Suprapubic skin (tissue), 4 donors: ENCODE measurements at regions not wholly inside any gene's neighbourhood (a gene's known extent, or its start where the extent isn't known, plus 50 kb on each side); places are given as distances from the start of the nearest gene placed in this dataset.

ENCODE experiments used
- DNase-seq, 2 donors: peaks; one replicate each; pipeline ENCODE4 v3.0.0-alpha.2; 2019; ENCODE audit warnings: low spot score in 2 of 2
- H3K27ac ChIP-seq: fragments of 200-600 bp; sonication (generic); one replicate; pipeline ENCODE4 v1.5.1; 2019
- H3K27me3 ChIP-seq: fragments of 200-600 bp; sonication (generic); one replicate; pipeline ENCODE4 v1.5.1; 2019
- H3K36me3 ChIP-seq: fragments of 200-600 bp; sonication (generic); one replicate; pipeline ENCODE4 v1.5.1; 2019
- H3K4me1 ChIP-seq: fragments of 200-600 bp; sonication (generic); one replicate; pipeline ENCODE4 v1.5.1; 2019
- H3K4me3 ChIP-seq: fragments of 200-600 bp; sonication (generic); one replicate; pipeline ENCODE4 v1.5.1; 2019; ENCODE audit warnings: mild to moderate bottlenecking
- H3K9me3 ChIP-seq: fragments of 200-600 bp; sonication (generic); one replicate; pipeline ENCODE4 v1.5.1; 2019
- CTCF ChIP-seq, 2 donors: fragments of 200-600 bp in 1 of 2; fragments of 450-650 bp in 1 of 2; sonication (generic) in 1 of 2; IDR thresholded peaks; one replicate each; pipeline ENCODE4 v1.5.1; 2016 to 2019; ENCODE audit warnings: antibody characterized with exemption in 2 of 2, mild to moderate bottlenecking in 1 of 2, moderate library complexity in 1 of 2
- EP300 ChIP-seq: sonication (generic); formaldehyde crosslinking; IDR thresholded peaks from one replicate; pipeline ENCODE4 v1.6.1; 2017; ENCODE audit warnings: antibody characterized with exemption
- POLR2A ChIP-seq, 2 donors: fragments of 450-650 bp; IDR thresholded peaks; one replicate each; pipeline ENCODE4 v1.6.1; 2017; ENCODE audit warnings: antibody characterized with exemption in 2 of 2, mild to moderate bottlenecking in 2 of 2, moderate library complexity in 2 of 2
- POLR2AphosphoS5 ChIP-seq, 3 donors: sonication (generic); formaldehyde crosslinking; IDR thresholded peaks; one replicate each; pipeline ENCODE4 v1.6.1; 2017; ENCODE audit warnings: antibody characterized with exemption in 3 of 3
- WGBS: methylation state at CpG from one replicate; pipeline ENCODE4 v1.1.5; 2018; 5-methylcytosine and 5-hydroxymethylcytosine counted together

GRCh38 chr11:103729617-103730016 is 306.8 kb upstream of the DDI1 start:
- H3K4me3 ChIP-seq: no peak overlapping the region
- no peaks in the 10 kb centered on the region for H3K36me3 ChIP-seq
- no peaks in the 10 kb centered on the region for H3K9me3 ChIP-seq
- no peak for DNase-seq
- no peak for TF ChIP-seq POLR2AphosphoS5 (IDR thresholded peaks at IDR 0.05)
- no peak for TF ChIP-seq POLR2A (IDR thresholded peaks at IDR 0.05)
- no peak for TF ChIP-seq EP300
- no peak for TF ChIP-seq CTCF (IDR thresholded peaks at IDR 0.05)
- H3K4me1 ChIP-seq: no peaks in the 10 kb centered on the region
- no peak overlapping the region for H3K27ac ChIP-seq
- no peaks in the 10 kb centered on the region for H3K27me3 ChIP-seq

- DNase-seq: no peak
- Histone ChIP-seq H3K27me3 (no peaks in the 10 kb centered on the region), H3K4me3 (no peak overlapping the region), H3K27ac (no peak overlapping the region), H3K36me3 (no peaks in the 10 kb centered on the region), H3K9me3 (no peaks in the 10 kb centered on the region), H3K4me1 (no peaks in the 10 kb centered on the region)
- TF ChIP-seq EP300 (no peak), CTCF (IDR thresholded peaks at IDR 0.05) (no peak), POLR2AphosphoS5 (IDR thresholded peaks at IDR 0.05) (no peak), POLR2A (IDR thresholded peaks at IDR 0.05) (no peak)
- 50% methylated on average over 2 of the region's 2 CpGs for WGBS
Observed at GRCh38 chr11:103730131-103730940, 306.1 kb upstream of the DDI1 start.

GRCh38 chr11:103731670-103732069 is 304.8 kb upstream of the DDI1 start:
- no peak for TF ChIP-seq POLR2A (IDR thresholded peaks at IDR 0.05)
- TF ChIP-seq POLR2AphosphoS5 (IDR thresholded peaks at IDR 0.05): no peak
- no peak for TF ChIP-seq EP300
- TF ChIP-seq CTCF (IDR thresholded peaks at IDR 0.05): no peak
- no peak for DNase-seq
- Histone ChIP-seq H3K36me3 (no peaks in the 10 kb centered on the region), H3K4me1 (peaks cover 4% of the 10 kb centered on the region), H3K27ac (no peak overlapping the region), H3K4me3 (no peak overlapping the region), H3K27me3 (no peaks in the 10 kb centered on the region), H3K9me3 (no peaks in the 10 kb centered on the region)
- WGBS: 46% methylated on average over 2 of the region's 2 CpGs

- no peak for TF ChIP-seq POLR2A (IDR thresholded peaks at IDR 0.05)
- TF ChIP-seq EP300: no peak
- TF ChIP-seq CTCF (IDR thresholded peaks at IDR 0.05): no peak
- no peak for TF ChIP-seq POLR2AphosphoS5 (IDR thresholded peaks at IDR 0.05)
- Histone ChIP-seq H3K36me3 (no peaks in the 10 kb centered on the region), H3K4me1 (peaks cover 4% of the 10 kb centered on the region), H3K27ac (no peak overlapping the region), H3K4me3 (no peak overlapping the region), H3K27me3 (no peaks in the 10 kb centered on the region), H3K9me3 (no peaks in the 10 kb centered on the region)
- no peak for DNase-seq
- 85% methylated on average over 1 of the region's 1 CpG for WGBS
Observed at GRCh38 chr11:103733889-103734288, 302.6 kb upstream of the DDI1 start.

GRCh38 chr11:103735497-103736032 is 300.9 kb upstream of the DDI1 start:
- H3K4me1 ChIP-seq: peaks cover 4% of the 10 kb centered on the region
- H3K9me3 ChIP-seq: no peaks in the 10 kb centered on the region
- no peaks in the 10 kb centered on the region for H3K27me3 ChIP-seq
- 40% methylated on average over 4 of the region's 4 CpGs for WGBS
- H3K4me3 ChIP-seq: no peak overlapping the region
- no peak for DNase-seq
- H3K36me3 ChIP-seq: no peaks in the 10 kb centered on the region
- no peak overlapping the region for H3K27ac ChIP-seq
- TF ChIP-seq CTCF (IDR thresholded peaks at IDR 0.05): no peak
- TF ChIP-seq POLR2AphosphoS5 (IDR thresholded peaks at IDR 0.05): no peak
- TF ChIP-seq EP300: no peak
- TF ChIP-seq POLR2A (IDR thresholded peaks at IDR 0.05): no peak
